ENCODE measurements at regions not wholly inside any gene's neighbourhood (a gene's known extent, or its start where the extent isn't known, plus 50 kb on each side); places are given as distances from the start of the nearest gene placed in this dataset.

GRCh38 chr12:3925621-3926020, 52.4 kb upstream of the PARP11 start:
- H3K4me3 Mint-ChIP-seq, result no peak overlapping the region
- Histone ChIP-seq H3K4me2 (replicated peaks; ENCODE audit: extremely low read depth, low read length, poor library complexity, severe bottlenecking) (no peak overlapping the region), H2AFZ (ENCODE audit: insufficient read depth, low read depth, low read length, poor library complexity, severe bottlenecking) (no peak overlapping the region), H3K9me3 (replicated peaks in 1 of 2; ENCODE audit: control insufficient read depth in 1 of 2, insufficient read depth in 1 of 2, low read length in 2 of 2) (no peaks in the 10 kb centered on the region), H3K79me2 (ENCODE audit: insufficient read depth, low read length) (no peaks in the 10 kb centered on the region), H3K27ac (ENCODE audit: low read depth in 1 of 2, low read length in 2 of 2) (no peak overlapping the region), H3K27me3 (ENCODE audit: control insufficient read depth in 2 of 2, insufficient read depth in 2 of 2, low read length in 2 of 2) (peaks cover 4 to 5% of the 10 kb centered on the region in 2 donors), H3K9ac (ENCODE audit: insufficient read depth, low read length, poor library complexity, severe bottlenecking) (no peak overlapping the region), H3K4me3 (replicated peaks in 1 of 3; ENCODE audit: low read depth in 2 of 3, low read length in 3 of 3) (no peak overlapping the region), H4K20me1 (ENCODE audit: insufficient read depth, low read length) (no peaks in the 10 kb centered on the region), H3K4me1 (ENCODE audit: control insufficient read depth in 1 of 2, insufficient read depth in 2 of 2, low read length in 2 of 2) (no peaks in the 10 kb centered on the region), H3K36me3 (replicated peaks in 1 of 2; ENCODE audit: control insufficient read depth in 1 of 2, insufficient read depth in 2 of 2, low read length in 2 of 2) (no peaks in the 10 kb centered on the region)
- no peak for TF ChIP-seq CTCF (IDR thresholded peaks at IDR 0.05)
- peaks cover 9% of the 10 kb centered on the region for H3K4me1 Mint-ChIP-seq
- H3K9me3 Mint-ChIP-seq, result no peaks in the 10 kb centered on the region
- H3K27me3 Mint-ChIP-seq (ENCODE audit: low read depth in 3 of 3), result peaks cover 6 to 12% (median 12%) of the 10 kb centered on the region in 3 donors
- no peak for DNase-seq
- no peak overlapping the region for H3K27ac Mint-ChIP-seq
- intact Hi-C loops (cut with micrococcal nuclease), result no loop called here
- 100% methylated on average over 3 of the region's 3 CpGs for WGBS (ENCODE audit: insufficient coverage)
- no peaks in the 10 kb centered on the region for H3K36me3 Mint-ChIP-seq

DNA sequence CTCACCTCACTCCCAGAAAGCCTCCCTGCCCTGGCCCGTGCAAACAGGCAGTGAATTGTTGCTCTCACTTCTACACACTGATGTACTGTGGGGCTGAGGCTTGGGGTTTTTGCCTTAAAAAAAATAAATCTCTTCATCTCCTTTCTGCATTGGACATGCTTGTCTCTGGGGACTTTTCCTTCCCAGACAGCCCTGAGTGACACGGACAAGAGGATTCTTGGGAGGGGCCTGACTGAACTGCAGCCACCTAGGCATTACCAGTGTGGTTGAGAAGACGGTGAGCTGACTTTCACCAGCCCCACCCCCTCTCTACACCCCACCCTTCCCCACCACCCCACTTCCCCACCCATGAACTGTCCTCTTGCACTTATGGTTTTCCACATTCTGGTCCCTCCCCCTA, 51.6 kb upstream of the PARP11 start:
- WGBS (ENCODE audit: insufficient coverage), result 44% methylated on average over 1 of the region's 3 CpGs
- no peak overlapping the region for H3K9ac ChIP-seq (ENCODE audit: insufficient read depth, low read length, poor library complexity, severe bottlenecking)
- H3K4me3 ChIP-seq (replicated peaks in 1 of 3; ENCODE audit: low read depth in 2 of 3, low read length in 3 of 3), result no peak overlapping the region
- no peak for TF ChIP-seq CTCF (IDR thresholded peaks at IDR 0.05)
- Mint-ChIP-seq H3K36me3 (no peaks in the 10 kb centered on the region), H3K27ac (no peak overlapping the region), H3K4me3 (no peak overlapping the region), H3K4me1 (peaks cover 9% of the 10 kb centered on the region), H3K27me3 (ENCODE audit: low read depth in 3 of 3) (peaks cover 6 to 11% (median 6%) of the 10 kb centered on the region in 3 donors), H3K9me3 (no peaks in the 10 kb centered on the region)
- no peak for DNase-seq
- H3K79me2 ChIP-seq (ENCODE audit: insufficient read depth, low read length), result no peaks in the 10 kb centered on the region
- H2AFZ ChIP-seq (ENCODE audit: insufficient read depth, low read depth, low read length, poor library complexity, severe bottlenecking), result no peak overlapping the region
- intact Hi-C loops (cut with micrococcal nuclease), result no loop called here
- H3K27ac ChIP-seq (ENCODE audit: low read depth in 1 of 2, low read length in 2 of 2), result no peak overlapping the region
- H3K36me3 ChIP-seq (replicated peaks in 1 of 2; ENCODE audit: control insufficient read depth in 1 of 2, insufficient read depth in 2 of 2, low read length in 2 of 2), result no peaks in the 10 kb centered on the region
- no peaks in the 10 kb centered on the region for H4K20me1 ChIP-seq (ENCODE audit: insufficient read depth, low read length)
- H3K4me2 ChIP-seq (replicated peaks; ENCODE audit: extremely low read depth, low read length, poor library complexity, severe bottlenecking), result no peak overlapping the region
- no peaks in the 10 kb centered on the region for H3K4me1 ChIP-seq (ENCODE audit: control insufficient read depth in 1 of 2, insufficient read depth in 2 of 2, low read length in 2 of 2)
- peaks cover 4 to 5% of the 10 kb centered on the region in 2 donors for H3K27me3 ChIP-seq (ENCODE audit: control insufficient read depth in 2 of 2, insufficient read depth in 2 of 2, low read length in 2 of 2)
- H3K9me3 ChIP-seq (replicated peaks in 1 of 2; ENCODE audit: control insufficient read depth in 1 of 2, insufficient read depth in 1 of 2, low read length in 2 of 2), result no peaks in the 10 kb centered on the region
